WI38 (cell line): ENCODE measurements at regions not wholly inside any gene's neighbourhood (a gene's known extent, or its start where the extent isn't known, plus 50 kb on each side); places are given as distances from the start of the nearest gene placed in this dataset.

Experiments
- H3K4me3 ChIP-seq: 2 replicates; pipeline ENCODE4 v1.5.1; 2011; ENCODE audit warnings: low read depth, mild to moderate bottlenecking, control low read depth, low read length
- CTCF ChIP-seq: IDR thresholded peaks from 2 replicates; pipeline ENCODE4 v1.5.1; 2012; ENCODE audit warnings: low read depth, mild to moderate bottlenecking, control low read depth, low read length

DNA sequence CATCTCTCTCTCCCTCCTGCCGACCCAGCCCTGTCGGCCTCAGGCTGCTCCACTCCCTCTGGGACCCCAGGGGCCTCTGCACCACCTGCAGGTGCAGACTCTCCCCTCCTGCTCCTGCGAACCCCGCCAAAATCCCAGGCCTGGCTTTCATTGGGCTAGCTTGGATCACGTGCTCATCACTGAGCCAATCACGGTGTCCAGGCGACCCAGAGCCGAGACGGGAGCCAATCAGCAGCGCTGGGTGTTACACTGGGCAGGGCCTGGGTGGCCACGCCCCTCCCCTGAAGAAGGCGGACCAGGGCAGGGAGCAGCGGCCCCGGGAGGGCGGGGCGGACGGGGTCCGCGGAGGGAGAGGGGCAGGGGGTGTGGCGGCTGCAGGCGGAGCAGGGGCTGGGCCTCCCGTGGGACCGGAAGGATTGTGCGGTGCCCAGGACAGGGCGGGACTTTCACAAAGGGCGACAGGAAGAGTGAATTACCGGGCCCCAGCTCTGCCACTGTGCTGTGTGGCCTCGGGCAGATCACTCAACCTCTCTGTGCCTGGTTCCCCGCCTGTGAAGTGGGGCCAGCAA, 66.6 kb upstream of the FBRSL1 start:
- H3K4me3 ChIP-seq: no peak overlapping the region
- no peak for TF ChIP-seq CTCF

- H3K4me3 ChIP-seq: no peak overlapping the region
- no peak for TF ChIP-seq CTCF
Measured at GRCh38 chr12:132422381-132423043, 67.4 kb upstream of the FBRSL1 start.

- TF ChIP-seq CTCF: no peak
- H3K4me3 ChIP-seq: no peak overlapping the region
Measured at GRCh38 chr12:132422040-132422380, 67.9 kb upstream of the FBRSL1 start.

GRCh38 chr12:132419631-132420246, 70.2 kb upstream of the FBRSL1 start:
- TF ChIP-seq CTCF: no peak
- H3K4me3 ChIP-seq: no peak overlapping the region

GRCh38 chr12:132418393-132418925, 71.5 kb upstream of the FBRSL1 start:
- no peak for TF ChIP-seq CTCF
- no peak overlapping the region for H3K4me3 ChIP-seq

GRCh38 chr12:132417741-132418140, 72.2 kb upstream of the FBRSL1 start:
- H3K4me3 ChIP-seq: no peak overlapping the region
- TF ChIP-seq CTCF: no peak

DNA sequence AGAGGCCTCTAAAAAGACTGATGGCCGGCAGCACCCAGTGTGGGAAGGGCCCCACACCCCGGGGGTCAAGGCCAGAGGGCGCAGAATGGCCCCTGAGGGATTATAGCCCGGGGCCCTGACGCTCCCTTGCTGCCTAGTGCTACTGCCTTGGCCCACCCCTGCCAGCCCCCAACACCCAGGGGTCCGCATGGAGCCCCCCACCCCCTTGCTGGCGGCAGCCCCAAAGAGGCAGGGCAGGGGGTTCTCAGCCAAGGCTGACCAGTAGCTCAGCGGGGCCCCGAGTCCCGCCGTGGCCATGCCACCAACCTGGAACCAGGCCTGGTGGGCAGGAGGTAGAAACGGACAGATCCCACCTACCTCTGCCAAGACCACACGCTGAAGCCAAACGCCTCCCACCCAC, 73.1 kb upstream of the FBRSL1 start:
- no peak for TF ChIP-seq CTCF
- H3K4me3 ChIP-seq: no peak overlapping the region
